SK-N-MC (cell line): ENCODE measurements at regions not wholly inside any gene's neighbourhood (a gene's known extent, or its start where the extent isn't known, plus 50 kb on each side); places are given as distances from the start of the nearest gene placed in this dataset.

Experiments used
- FOXP2 ChIP-seq: optimal IDR thresholded peaks from 2 replicates; pipeline ENCODE3; 2011; ENCODE audit warnings: mild to moderate bottlenecking, moderate library complexity; ENCODE audit not compliant: insufficient read depth; ENCODE audit errors: extremely low read length, control extremely low read depth
- POLR2AphosphoS5 ChIP-seq: IDR thresholded peaks from 2 replicates; pipeline ENCODE4 v1.6.1; 2012; ENCODE audit warnings: mild to moderate bottlenecking, low read depth, low read length, borderline replicate concordance

DNA sequence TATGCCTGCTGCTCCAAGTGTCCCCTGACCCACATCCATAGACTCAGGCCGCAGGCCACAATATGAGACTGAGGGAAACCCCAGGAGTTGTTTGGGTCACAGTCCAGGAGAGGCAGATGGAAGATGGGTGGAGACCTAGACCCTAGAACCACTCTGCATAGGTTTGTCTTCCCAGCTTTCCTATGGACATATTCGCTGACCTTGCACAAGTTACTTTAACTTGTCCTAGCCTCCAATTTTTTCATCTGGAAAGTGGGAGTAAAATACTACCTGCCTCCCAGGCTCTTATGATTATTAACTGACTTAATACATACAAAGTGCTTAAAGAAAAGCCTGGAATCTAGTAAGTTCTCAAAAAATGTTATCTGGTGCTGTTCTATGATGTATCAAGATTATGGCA is 157.1 kb upstream of the IFNG-AS1 start:
- TF ChIP-seq FOXP2 (no peak), POLR2AphosphoS5 (no peak)
